Nephron (organoid): ENCODE measurements at regions not wholly inside any gene's neighbourhood (a gene's known extent, or its start where the extent isn't known, plus 50 kb on each side); places are given as distances from the start of the nearest gene placed in this dataset.
A peak's percentile ranks its signal among the peaks of the same experiment; 100 is the strongest.

ENCODE experiments used
- H3K27ac Mint-ChIP-seq, 3 experiments: 2 replicates each; pipeline ENCODE4 v1.8.0; 2020; ENCODE audit warnings: mixed read lengths in 3 of 3, mild to moderate bottlenecking in 2 of 3, moderate library complexity in 1 of 3
- H3K27me3 Mint-ChIP-seq: 2 replicates; pipeline ENCODE4 v1.8.0; 2021; ENCODE audit warnings: low read depth, mild to moderate bottlenecking, moderate library complexity, mixed read lengths
- H3K36me3 Mint-ChIP-seq: 2 replicates; pipeline ENCODE4 v1.8.0; 2020; ENCODE audit warnings: low read depth, mixed read lengths
- H3K4me1 Mint-ChIP-seq: 2 replicates; pipeline ENCODE4 v1.8.0; 2020; ENCODE audit warnings: mixed read lengths
- H3K4me3 Mint-ChIP-seq, 3 experiments: 2 replicates each; pipeline ENCODE4 v1.8.0; 2020; ENCODE audit warnings: mild to moderate bottlenecking in 3 of 3, mixed read lengths in 3 of 3, moderate library complexity in 2 of 3
- H3K9me3 Mint-ChIP-seq: 2 replicates; pipeline ENCODE4 v1.8.0; 2020; ENCODE audit warnings: mixed read lengths
- TF ChIP-seq, protein P1 (sequence below), 3 experiments: fragments of 200-600 bp; sonication (generic); IDR thresholded peaks; one replicate each; pipeline ENCODE4 v1.5.0; 2021; ENCODE audit warnings: antibody characterized with exemption in 3 of 3; ENCODE audit not compliant: unreplicated experiment in 3 of 3

DNA sequence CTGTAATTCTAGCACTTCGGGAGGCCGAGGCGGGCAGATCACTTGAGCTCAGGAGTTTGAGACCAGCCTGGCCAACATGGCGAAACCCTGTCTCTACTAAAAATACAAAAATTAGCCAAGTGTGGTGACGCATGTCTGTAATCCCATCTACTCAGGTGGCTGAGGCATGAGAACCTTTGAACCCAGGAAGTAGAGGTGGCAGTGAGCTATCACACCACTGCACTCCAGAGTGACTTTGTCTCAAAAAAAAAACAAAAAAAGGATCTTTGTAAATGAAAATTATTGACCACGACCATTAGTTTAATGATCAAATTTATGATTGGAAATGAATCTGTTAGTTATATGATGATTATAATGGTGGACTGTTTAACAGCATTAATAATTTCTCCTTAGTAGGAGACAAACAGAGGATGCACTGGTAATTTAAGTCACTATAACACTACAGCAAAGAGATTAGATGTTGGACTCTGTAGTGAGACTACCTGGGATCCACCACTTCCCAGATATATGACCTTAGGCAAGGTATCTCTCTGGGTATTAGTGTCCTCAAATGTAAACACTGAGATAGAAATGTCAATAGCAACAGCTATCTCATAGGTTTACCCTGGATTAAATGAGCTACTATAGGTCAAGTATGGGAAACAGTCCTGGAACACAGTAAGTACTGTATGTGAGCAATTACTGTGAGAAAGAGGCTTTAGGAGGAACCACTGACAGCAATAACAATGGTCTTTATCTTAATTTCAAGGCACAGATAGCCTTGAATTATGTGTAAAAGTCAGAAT, 214.7 kb downstream of the NOVA1 start:
- H3K9me3 Mint-ChIP-seq = no peaks in the 10 kb centered on the region
- H3K4me1 Mint-ChIP-seq = peaks cover 13% of the 10 kb centered on the region
- no peaks in the 10 kb centered on the region for H3K36me3 Mint-ChIP-seq
- TF ChIP-seq, protein P1, sequence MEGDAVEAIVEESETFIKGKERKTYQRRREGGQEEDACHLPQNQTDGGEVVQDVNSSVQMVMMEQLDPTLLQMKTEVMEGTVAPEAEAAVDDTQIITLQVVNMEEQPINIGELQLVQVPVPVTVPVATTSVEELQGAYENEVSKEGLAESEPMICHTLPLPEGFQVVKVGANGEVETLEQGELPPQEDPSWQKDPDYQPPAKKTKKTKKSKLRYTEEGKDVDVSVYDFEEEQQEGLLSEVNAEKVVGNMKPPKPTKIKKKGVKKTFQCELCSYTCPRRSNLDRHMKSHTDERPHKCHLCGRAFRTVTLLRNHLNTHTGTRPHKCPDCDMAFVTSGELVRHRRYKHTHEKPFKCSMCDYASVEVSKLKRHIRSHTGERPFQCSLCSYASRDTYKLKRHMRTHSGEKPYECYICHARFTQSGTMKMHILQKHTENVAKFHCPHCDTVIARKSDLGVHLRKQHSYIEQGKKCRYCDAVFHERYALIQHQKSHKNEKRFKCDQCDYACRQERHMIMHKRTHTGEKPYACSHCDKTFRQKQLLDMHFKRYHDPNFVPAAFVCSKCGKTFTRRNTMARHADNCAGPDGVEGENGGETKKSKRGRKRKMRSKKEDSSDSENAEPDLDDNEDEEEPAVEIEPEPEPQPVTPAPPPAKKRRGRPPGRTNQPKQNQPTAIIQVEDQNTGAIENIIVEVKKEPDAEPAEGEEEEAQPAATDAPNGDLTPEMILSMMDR (IDR thresholded peaks at IDR 0.05; ENCODE audit: unreplicated experiment in 3 of 3) = no peak
- no peak overlapping the region for H3K4me3 Mint-ChIP-seq
- no peaks in the 10 kb centered on the region for H3K27me3 Mint-ChIP-seq
- H3K27ac Mint-ChIP-seq = no peak overlapping the region

DNA sequence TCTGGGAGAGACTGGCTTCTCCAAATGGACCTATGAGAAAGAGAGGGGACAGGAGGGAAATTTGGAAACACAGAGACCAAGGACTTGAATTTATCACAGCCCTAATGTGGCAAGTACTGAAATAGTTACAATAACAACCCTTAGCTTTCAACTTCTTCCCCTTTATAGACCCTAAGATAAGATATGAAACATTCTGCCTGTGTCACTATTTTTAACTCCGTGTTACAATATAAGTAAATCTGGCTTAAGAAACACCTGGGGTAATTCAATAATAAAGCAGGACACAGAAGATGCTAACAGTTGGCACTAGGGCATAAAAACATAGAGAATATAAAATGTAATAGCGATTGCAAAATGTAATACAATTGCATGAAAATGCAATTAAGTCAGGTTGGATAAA, 216.4 kb downstream of the NOVA1 start:
- Mint-ChIP-seq H3K36me3 (no peaks in the 10 kb centered on the region), H3K27me3 (no peaks in the 10 kb centered on the region), H3K4me3 (no peak overlapping the region), H3K27ac (peak overlapping the region in 1 of 3 experiments; percentile 5), H3K9me3 (no peaks in the 10 kb centered on the region), H3K4me1 (peaks cover 13% of the 10 kb centered on the region)
- TF ChIP-seq, protein P1 (IDR thresholded peaks at IDR 0.05; ENCODE audit: unreplicated experiment in 3 of 3) = no peak

DNA sequence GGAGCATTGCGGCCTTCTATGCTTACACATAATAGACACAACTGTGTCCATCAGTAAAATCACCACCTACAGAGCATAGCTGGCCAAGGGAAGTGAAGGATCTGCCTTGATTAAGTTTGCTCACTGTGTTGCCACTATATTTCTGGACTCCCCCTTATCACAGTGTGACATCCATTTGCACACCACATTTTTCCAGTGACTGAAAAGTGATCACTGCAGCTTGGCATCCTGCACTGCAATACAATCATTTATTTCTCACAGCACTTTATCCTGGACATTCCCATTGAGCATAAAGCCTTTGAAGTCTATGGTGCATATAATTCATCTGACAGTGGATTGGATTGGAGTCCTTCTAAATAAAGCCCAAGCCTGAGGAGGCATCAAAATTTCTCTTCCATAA, 217.2 kb downstream of the NOVA1 start:
- no peaks in the 10 kb centered on the region for H3K27me3 Mint-ChIP-seq
- no peaks in the 10 kb centered on the region for H3K9me3 Mint-ChIP-seq
- TF ChIP-seq, protein P1 (IDR thresholded peaks at IDR 0.05; ENCODE audit: unreplicated experiment in 3 of 3) = no peak

DNA sequence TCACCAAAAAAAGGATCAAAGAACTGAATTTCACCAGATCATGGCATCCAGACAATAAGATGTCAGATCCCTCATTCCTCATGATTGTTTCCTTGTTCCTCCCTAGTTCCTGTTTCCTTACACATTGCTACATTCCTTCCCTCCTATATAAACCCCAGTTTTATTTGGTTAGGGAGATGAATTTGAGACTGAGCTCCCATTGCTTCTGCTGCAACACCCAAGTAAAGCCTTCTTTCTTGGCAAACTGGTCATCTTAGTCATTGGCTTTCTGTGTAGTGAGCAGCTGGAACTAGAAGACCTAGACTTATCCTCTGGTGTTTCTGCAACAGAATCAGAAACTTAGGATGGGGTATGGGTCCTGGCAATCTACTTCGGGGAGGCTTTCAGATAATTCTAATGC, 217.9 kb downstream of the NOVA1 start:
- Mint-ChIP-seq H3K27ac (no peak overlapping the region), H3K4me1 (peaks cover 13% of the 10 kb centered on the region), H3K9me3 (no peaks in the 10 kb centered on the region), H3K36me3 (no peaks in the 10 kb centered on the region), H3K27me3 (no peaks in the 10 kb centered on the region), H3K4me3 (no peak overlapping the region)
- TF ChIP-seq, protein P1 (IDR thresholded peaks at IDR 0.05; ENCODE audit: unreplicated experiment in 3 of 3) = no peak

More for the DNA sequence above, 217.2 kb downstream of the NOVA1 start:
- no peaks in the 10 kb centered on the region for H3K36me3 Mint-ChIP-seq
- peaks cover 13% of the 10 kb centered on the region for H3K4me1 Mint-ChIP-seq
- H3K27ac Mint-ChIP-seq = peak overlapping the region in 1 of 3 experiments; percentile 5
- no peak overlapping the region for H3K4me3 Mint-ChIP-seq

DNA sequence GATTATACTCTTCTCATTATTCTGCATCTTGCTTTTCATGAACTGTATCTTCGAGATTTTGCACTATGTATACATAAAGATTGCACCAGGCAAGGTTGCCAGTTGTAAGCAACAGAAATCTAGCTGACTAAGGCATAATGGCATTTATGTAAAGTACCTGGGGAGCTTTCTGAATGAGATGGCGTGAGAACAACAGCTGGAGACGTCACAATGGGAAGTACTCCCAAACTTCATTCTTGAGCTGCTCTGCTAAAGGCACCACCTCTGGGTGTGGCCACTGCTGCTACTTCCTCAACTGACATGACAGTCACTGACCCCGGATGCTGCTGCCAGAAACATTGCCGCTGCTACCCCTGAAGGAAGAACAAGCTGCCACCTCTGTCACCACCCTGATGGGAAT, 220.7 kb downstream of the NOVA1 start:
- TF ChIP-seq, protein P1 (IDR thresholded peaks at IDR 0.05; ENCODE audit: unreplicated experiment in 3 of 3) = no peak
- Mint-ChIP-seq H3K4me1 (peaks cover 13% of the 10 kb centered on the region), H3K9me3 (peaks cover 2% of the 10 kb centered on the region), H3K27me3 (no peaks in the 10 kb centered on the region), H3K4me3 (no peak overlapping the region), H3K27ac (no peak overlapping the region), H3K36me3 (no peaks in the 10 kb centered on the region)

DNA sequence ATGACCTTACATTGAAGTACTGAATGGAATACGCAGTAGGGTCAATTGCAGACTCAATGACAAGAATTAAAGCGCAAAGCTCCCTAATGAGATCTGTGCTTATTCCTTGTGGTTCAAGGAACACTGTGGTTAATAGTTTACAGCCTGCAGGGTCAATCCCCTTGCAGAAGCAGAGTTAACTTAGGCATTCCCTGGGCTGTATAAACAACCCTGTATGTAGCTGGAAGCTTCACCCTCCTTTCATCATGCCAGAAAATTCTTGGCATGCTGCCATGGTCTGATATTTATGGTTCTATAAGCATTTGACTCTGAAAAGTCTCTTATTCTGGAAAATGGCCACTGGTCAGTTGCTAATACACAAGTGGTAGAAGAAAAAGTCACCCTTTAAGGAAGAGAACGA, 227.7 kb downstream of the NOVA1 start:
- Mint-ChIP-seq H3K36me3 (no peaks in the 10 kb centered on the region), H3K9me3 (peaks cover 7% of the 10 kb centered on the region), H3K4me1 (peaks cover 14% of the 10 kb centered on the region), H3K27me3 (no peaks in the 10 kb centered on the region), H3K27ac (peak overlapping the region; percentile 75 to 83 (median 78)), H3K4me3 (no peak overlapping the region)
- TF ChIP-seq, protein P1 (IDR thresholded peaks at IDR 0.05; ENCODE audit: unreplicated experiment in 3 of 3) = no peak
